ENCODE measurements at regions not wholly inside any gene's neighbourhood (a gene's known extent, or its start where the extent isn't known, plus 50 kb on each side); places are given as distances from the start of the nearest gene placed in this dataset.

- no peak for TF ChIP-seq CTCF (IDR thresholded peaks at IDR 0.05; ENCODE audit: low read depth, low read length, poor library complexity, severe bottlenecking)
- TF ChIP-seq EZH2phosphoT487 (IDR thresholded peaks at IDR 0.05; ENCODE audit: borderline replicate concordance, low read length), result no peak
Measured at GRCh38 chr18:6561016-6561415, 146.3 kb upstream of the L3MBTL4 start.

All from DOHH2 (cell line).